ENCODE measurements at regions not wholly inside any gene's neighbourhood (a gene's known extent, or its start where the extent isn't known, plus 50 kb on each side); places are given as distances from the start of the nearest gene placed in this dataset.
A peak's percentile ranks its signal among the peaks of the same experiment; 100 is the strongest.
"Not testable (repeated sequence)": the region's sequence is repeated elsewhere in the genome, so short reads cannot be mapped to it uniquely, and the experiment has no call there.

DNA sequence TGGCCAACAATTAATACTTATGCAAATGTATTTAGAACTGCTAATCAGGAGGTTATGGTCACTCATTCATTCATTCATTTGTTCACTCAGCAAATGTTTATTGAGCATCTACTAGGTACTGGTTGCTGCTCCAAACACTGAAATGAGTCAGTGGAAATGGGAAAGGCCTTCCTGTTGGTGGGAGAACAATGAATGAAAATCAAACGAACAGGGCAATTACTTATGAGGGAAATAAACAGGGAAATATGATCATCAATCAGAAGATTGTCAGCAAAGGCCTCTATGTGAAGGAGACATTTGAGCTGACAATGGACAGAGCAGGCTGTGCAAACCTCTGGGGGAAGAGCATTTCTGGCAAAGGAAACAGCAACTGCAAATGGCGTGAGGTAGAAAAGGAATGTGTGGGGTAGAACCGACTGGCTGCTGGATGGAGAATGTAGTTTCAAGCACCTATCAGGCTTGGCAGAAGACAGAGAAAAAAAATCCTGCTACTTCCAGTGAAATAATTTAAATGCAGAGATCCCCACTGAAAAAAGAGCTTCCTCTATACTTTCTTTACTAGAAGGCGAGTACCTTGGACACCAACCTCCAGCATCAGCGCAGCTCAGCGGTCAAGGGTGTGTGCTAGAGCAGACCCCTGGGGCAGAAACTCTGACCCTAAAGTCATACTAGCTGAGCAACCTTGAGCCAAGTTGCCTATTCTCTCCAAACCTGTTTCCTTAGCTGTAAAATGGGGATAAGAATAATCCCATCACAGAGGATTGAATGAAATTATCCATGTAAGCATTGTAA is 108.8 kb upstream of the EEPD1 start:
- no peak for DNase-seq (ENCODE audit: missing footprints)
- intact Hi-C loops (cut with DNase I), result loop anchor here (5.0 kb wide), 1 partner anchor 108 kb away; the partner anchor contains the start of gene EEPD1

GRCh38 chr7:36045326-36045725 is 107.7 kb upstream of the EEPD1 start:
- no peak for DNase-seq (ENCODE audit: missing footprints)
- peak; percentile 23 for ATAC-seq
- intact Hi-C loops (cut with DNase I), result no loop called here

More for the DNA sequence above, 108.8 kb upstream of the EEPD1 start:
- ATAC-seq, result no peak

GRCh38 chr7:36045830-36046341 is 107.2 kb upstream of the EEPD1 start:
- intact Hi-C loops (cut with DNase I), result no loop called here
- DNase-seq (ENCODE audit: missing footprints), result no peak
- peak; percentile 53 for ATAC-seq

DNA sequence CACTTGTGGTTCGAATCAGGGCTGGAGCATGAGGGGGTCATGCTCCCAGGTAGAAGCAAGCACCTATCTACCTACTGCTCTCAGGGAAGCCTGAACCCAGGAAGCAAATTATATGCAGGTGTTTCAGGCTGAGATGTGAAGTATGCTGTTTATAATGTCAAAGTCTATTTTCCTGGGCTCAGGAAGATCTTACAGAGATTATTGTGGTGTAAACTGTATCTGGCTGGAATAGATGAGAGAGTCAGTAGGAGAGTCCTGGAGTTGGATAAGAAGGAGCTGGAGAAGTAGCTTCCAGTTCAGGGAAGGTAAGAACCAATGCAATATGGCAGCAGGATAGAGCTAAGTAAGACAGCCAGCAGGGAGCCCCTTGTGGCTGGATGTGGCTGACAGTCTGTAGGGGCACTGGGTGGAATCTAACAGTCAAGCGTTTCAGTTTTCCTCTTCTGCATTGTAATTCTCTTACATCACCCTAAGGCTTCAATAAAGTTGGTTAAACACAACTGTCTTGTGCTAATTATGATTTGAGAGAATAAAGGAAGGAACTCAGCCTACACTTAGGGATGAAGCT is 105.9 kb upstream of the EEPD1 start:
- DNase-seq (ENCODE audit: missing footprints), result no peak
- intact Hi-C loops (cut with DNase I), result no loop called here
- no peak for ATAC-seq

- DNase-seq (ENCODE audit: missing footprints) (no peak), ATAC-seq (peak; percentile 69)
- intact Hi-C loops (cut with DNase I), result no loop called here
These were observed 104.7 kb upstream of the EEPD1 start for GRCh38 chr7:36048141-36048901.

GRCh38 chr7:36048902-36049240 is 104.2 kb upstream of the EEPD1 start:
- DNase-seq (ENCODE audit: missing footprints), result no peak
- intact Hi-C loops (cut with DNase I), result no loop called here
- no peak for ATAC-seq

- intact Hi-C loops (cut with DNase I), result no loop called here
- DNase-seq (ENCODE audit: missing footprints), result no peak
These were observed 101.6 kb upstream of the EEPD1 start for GRCh38 chr7:36051501-36051900.

GRCh38 chr7:36053589-36053988 is 99.5 kb upstream of the EEPD1 start:
- ATAC-seq, result no peak
- intact Hi-C loops (cut with DNase I), result no loop called here
- no peak for DNase-seq (ENCODE audit: missing footprints)

More at GRCh38 chr7:36051501-36051900, 101.6 kb upstream of the EEPD1 start:
- ATAC-seq, result no peak

GRCh38 chr7:36054637-36055036 is 98.4 kb upstream of the EEPD1 start:
- intact Hi-C loops (cut with DNase I), result no loop called here
- DNase-seq (ENCODE audit: missing footprints) (no peak), ATAC-seq (no peak)

GRCh38 chr7:36055207-36055606 is 97.8 kb upstream of the EEPD1 start:
- intact Hi-C loops (cut with DNase I), result no loop called here
- ATAC-seq, result peak; percentile 84
- DNase-seq (ENCODE audit: missing footprints), result no peak

DNA sequence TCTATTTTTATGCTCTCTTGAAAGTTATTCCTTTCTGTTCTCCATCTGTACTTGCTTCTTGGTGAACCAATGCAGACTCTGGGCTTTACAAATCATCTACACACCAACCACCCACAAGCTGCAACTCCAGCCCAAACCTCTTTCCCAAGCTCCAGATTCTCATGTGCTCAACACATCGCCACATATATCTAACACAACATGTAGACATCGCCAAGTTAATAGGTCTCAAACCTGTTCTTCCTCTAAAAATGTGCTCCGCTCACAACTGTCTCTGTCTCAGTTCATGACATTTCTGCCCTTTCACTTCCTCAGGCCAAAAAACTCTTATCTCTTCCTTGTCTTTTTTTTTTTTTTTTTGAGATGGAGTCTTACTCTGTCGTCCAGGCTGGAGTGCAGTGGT is 95.7 kb upstream of the EEPD1 start:
- DNase-seq (ENCODE audit: missing footprints) (no peak), ATAC-seq (no peak)
- intact Hi-C loops (cut with DNase I), result no loop called here

DNA sequence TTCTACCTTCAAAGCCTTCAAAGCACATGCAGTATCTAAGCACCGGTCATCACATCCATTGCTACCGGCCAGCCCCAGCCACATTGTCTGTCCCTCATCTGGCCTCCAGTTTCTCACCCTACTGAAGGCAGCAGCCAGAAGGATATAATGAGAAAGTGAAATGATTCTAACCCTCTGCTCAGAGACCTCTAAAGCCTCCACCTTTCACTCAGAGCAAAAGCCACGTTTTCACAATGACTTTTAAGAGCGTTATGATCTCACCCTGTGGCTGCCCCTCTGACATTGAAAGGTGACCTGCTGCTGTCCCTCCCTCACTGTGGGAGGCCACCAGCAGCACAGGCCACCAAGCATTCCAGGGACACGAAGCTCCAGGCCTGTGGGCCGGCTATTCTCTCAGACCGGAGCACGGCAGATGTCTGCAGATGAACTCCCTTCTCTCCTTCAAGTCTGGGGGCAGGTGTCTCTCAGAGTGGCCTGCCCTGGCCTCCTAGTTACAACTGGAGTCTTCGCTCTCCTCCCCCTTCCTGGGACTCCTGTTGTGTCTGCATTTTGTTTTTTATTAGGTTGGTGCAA is 94.9 kb upstream of the EEPD1 start:
- intact Hi-C loops (cut with DNase I), result no loop called here
- no peak for DNase-seq (ENCODE audit: missing footprints)
- no peak for ATAC-seq

GRCh38 chr7:36060388-36060787 is 92.7 kb upstream of the EEPD1 start:
- ATAC-seq; intact Hi-C loops (cut with DNase I); DNase-seq (ENCODE audit: missing footprints): not testable (repeated sequence)

- intact Hi-C loops (cut with DNase I), result no loop called here
- no peak for ATAC-seq
These were observed 90.8 kb upstream of the EEPD1 start for GRCh38 chr7:36062154-36062815.

GRCh38 chr7:36064676-36065075 is 88.4 kb upstream of the EEPD1 start:
- intact Hi-C loops (cut with DNase I), result no loop called here

More at GRCh38 chr7:36062154-36062815, 90.8 kb upstream of the EEPD1 start:
- no peak for DNase-seq (ENCODE audit: missing footprints)

DNA sequence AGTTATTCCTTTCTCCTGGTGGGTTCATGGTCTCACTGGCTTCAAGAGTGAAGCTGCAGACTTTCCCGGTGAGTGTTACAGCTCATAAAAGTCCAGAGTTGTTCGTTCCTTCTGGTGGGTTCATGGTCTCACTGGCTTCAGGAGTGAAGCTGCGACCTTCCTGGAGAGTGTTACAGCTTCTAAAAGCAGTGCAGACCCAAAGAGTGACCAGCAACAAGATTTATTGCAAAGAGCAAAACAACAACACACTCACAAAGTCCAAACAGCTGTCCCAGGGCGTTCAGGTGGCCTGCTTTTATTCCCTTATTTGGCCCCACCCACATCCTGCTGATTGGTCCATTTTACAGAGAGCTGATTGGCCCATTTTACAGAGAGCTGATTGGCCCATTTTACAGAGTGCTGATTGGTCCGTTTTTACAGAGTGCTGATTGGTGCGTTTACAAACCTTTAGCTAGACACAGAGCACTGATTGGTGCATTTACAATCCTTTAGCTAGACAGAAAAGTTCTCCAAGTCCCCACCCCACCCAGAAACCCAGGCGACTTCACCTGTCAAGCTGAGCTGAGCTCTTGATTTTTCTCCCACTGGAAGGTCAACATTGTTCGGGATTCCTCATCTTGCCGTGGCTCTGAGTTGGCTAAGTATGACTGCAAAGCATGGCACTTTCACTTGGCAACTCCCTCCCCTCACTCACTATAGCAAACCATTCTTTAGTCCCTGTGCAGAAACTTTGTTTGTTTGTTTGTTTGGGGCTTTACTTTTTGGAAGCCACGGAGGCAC is 87.3 kb upstream of the EEPD1 start:
- intact Hi-C loops (cut with DNase I); DNase-seq (ENCODE audit: missing footprints); ATAC-seq: not testable (repeated sequence)

More at GRCh38 chr7:36064676-36065075, 88.4 kb upstream of the EEPD1 start:
- ATAC-seq (no peak), DNase-seq (ENCODE audit: missing footprints) (no peak)

DNA sequence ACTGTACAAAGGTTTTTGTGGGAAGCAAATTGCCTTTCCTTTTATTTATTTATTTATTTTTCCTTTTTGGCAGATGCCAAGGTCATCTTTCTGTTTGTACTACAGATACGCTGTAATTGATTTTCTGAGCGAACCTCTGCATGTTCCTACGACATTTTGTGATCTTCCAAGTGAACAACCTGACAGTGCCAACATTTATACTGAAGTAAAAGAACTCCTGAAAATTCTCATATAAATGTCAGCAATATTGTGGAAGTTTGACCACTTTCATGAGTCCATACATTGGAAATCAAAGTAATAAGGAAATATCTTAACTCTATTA is 86.8 kb upstream of the EEPD1 start:
- no peak for DNase-seq (ENCODE audit: missing footprints)
- no peak for ATAC-seq
- intact Hi-C loops (cut with DNase I), result no loop called here

GRCh38 chr7:36070230-36070629 is 82.8 kb upstream of the EEPD1 start:
- ATAC-seq, result no peak
- intact Hi-C loops (cut with DNase I), result no loop called here
- no peak for DNase-seq (ENCODE audit: missing footprints)
